ENCODE measurements at regions not wholly inside any gene's neighbourhood (a gene's known extent, or its start where the extent isn't known, plus 50 kb on each side); places are given as distances from the start of the nearest gene placed in this dataset.

DNA sequence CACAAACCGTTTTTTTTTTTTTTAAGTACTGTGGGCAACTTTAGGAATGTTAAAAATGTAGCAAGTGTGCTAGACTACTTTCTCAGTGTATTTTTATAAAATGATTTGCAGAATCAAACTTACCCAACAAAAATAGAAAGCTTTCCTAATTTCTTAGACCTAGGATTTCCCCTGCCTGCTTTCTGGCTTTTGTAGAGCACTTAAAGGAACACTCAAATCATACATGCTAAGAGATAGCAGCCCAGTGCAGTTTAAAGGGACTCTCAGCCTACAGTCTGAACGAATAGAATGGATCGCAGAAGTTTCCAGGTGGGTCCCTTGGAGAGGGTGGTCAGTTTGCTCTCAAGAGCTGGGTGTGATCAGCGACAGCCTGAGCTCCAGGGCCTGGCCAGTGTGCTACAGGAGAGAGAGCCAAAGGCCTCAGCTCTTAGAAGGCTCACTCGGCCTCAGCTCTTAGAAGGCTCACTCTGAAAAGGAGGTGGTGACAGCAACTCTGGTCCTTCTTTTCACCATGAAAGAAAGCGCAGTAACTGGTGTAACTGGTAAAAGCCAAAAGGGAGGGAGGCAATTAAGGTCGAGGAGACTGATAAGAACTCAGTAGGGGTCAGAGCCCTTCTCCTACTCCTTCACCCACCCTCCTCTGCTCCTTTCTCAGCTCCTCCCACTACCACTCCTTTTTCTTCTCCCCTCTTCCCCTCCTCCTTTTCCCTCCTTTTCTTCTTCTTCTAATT lies 142.4 kb downstream of the ZFP64 start:
- TF ChIP-seq JUN (IDR thresholded peaks at IDR 0.05; ENCODE audit: low read depth, low read length) (no peak), EZH2 (IDR thresholded peaks at IDR 0.05; ENCODE audit: low read depth, low read length, severe bottlenecking) (no peak), JUND (IDR thresholded peaks at IDR 0.05; ENCODE audit: low read length) (no peak), YY1 (IDR thresholded peaks at IDR 0.05; ENCODE audit: low read depth, low read length) (no peak), HDAC2 (IDR thresholded peaks at IDR 0.05; ENCODE audit: borderline replicate concordance in 1 of 2, low read depth in 2 of 2, low read length in 2 of 2) (no peak), CBX5 (IDR thresholded peaks at IDR 0.05; ENCODE audit: low read depth, low read length) (no peak), CHD2 (IDR thresholded peaks at IDR 0.05; ENCODE audit: low read length) (no peak), TAF1 (IDR thresholded peaks at IDR 0.05; ENCODE audit: low read depth, low read length) (no peak), SIRT6 (IDR thresholded peaks at IDR 0.05; ENCODE audit: low read length) (no peak), POLR2A (IDR thresholded peaks at IDR 0.05; ENCODE audit: control extremely low read depth in 1 of 2, low read depth in 2 of 2, low read length in 2 of 2) (peak in 1 of 2 experiments; percentile 43; a peak in 1 of 3 replicates)
- TF ChIP-seq, protein P1, sequence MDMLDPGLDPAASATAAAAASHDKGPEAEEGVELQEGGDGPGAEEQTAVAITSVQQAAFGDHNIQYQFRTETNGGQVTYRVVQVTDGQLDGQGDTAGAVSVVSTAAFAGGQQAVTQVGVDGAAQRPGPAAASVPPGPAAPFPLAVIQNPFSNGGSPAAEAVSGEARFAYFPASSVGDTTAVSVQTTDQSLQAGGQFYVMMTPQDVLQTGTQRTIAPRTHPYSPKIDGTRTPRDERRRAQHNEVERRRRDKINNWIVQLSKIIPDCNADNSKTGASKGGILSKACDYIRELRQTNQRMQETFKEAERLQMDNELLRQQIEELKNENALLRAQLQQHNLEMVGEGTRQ (IDR thresholded peaks at IDR 0.05; ENCODE audit: low read length): no peak

Measured in H1 (cell line).